H1 (cell line): ENCODE measurements at regions not wholly inside any gene's neighbourhood (a gene's known extent, or its start where the extent isn't known, plus 50 kb on each side); places are given as distances from the start of the nearest gene placed in this dataset.

ENCODE experiments used
- CTCF ChIA-PET: fragments of 300-600 bp; sonication (Branson Sonifier 250); formaldehyde crosslinking; loops from one replicate; lab custom pipeline; 2021; ENCODE audit not compliant: partially characterized antibody; lab: Charles Lee
- POLR2A ChIA-PET: fragments of 300-600 bp; sonication (Branson Sonifier 250); formaldehyde crosslinking; loops from one replicate; lab custom pipeline; 2021; ENCODE audit warnings: inconsistent platforms; ENCODE audit not compliant: partially characterized antibody; lab: Charles Lee
- DNase-seq, 2 experiments: peaks; one replicate each; pipeline versions ENCODE4 v3.0.0 to v3.0.0-alpha.2; 2010 to 2022; ENCODE audit warnings: low spot score in 2 of 2, low read depth in 1 of 2, mixed read lengths in 1 of 2
- FAIRE-seq: peaks from 2 replicates; lab custom pipeline; 2011; peaks lifted over from hg19 to GRCh38; lab: Jason Lieb, UNC
- H2AFZ ChIP-seq: 2 replicates; pipeline ENCODE4 v1.8.1; 2012; ENCODE audit warnings: low read length, inconsistent platforms
- H2AK5ac ChIP-seq: 2 replicates; pipeline ENCODE4 v1.6.1; 2013; ENCODE audit warnings: low read depth, low read length
- H2BK120ac ChIP-seq: replicated peaks from 2 replicates; pipeline ENCODE3; 2013; ENCODE audit warnings: low read depth, low read length, inconsistent platforms
- H2BK12ac ChIP-seq: 2 replicates; pipeline ENCODE4 v1.6.1; 2013; ENCODE audit warnings: low read depth, low read length
- H2BK15ac ChIP-seq: 2 replicates; pipeline ENCODE4 v1.6.1; 2013; ENCODE audit warnings: low read length
- H2BK20ac ChIP-seq: 2 replicates; pipeline ENCODE4 v1.6.1; 2013; ENCODE audit warnings: low read length
- H2BK5ac ChIP-seq: 2 replicates; pipeline ENCODE4 v1.6.1; 2013; ENCODE audit warnings: low read depth, low read length
- H3K14ac ChIP-seq: 2 replicates; pipeline ENCODE4 v1.6.1; 2013; ENCODE audit warnings: inconsistent platforms; ENCODE audit not compliant: insufficient read length
- H3K18ac ChIP-seq: 2 replicates; pipeline ENCODE4 v1.6.1; 2013; ENCODE audit warnings: low read length; ENCODE audit errors: extremely low read depth
- H3K23ac ChIP-seq: 2 replicates; pipeline ENCODE4 v1.6.1; 2013; ENCODE audit warnings: inconsistent platforms; ENCODE audit not compliant: insufficient read length
- H3K23me2 ChIP-seq: 2 replicates; pipeline ENCODE4 v1.6.1; 2013; ENCODE audit warnings: low read depth, low read length
- H3K27ac ChIP-seq: 2 replicates; pipeline ENCODE4 v1.6.1; 2011; ENCODE audit warnings: low read depth, low read length, inconsistent platforms
- H3K27me3 ChIP-seq, 4 experiments: replicated peaks in 1 of 4; 1 replicate in 1 of 4; 2 replicates in 3 of 4; pipeline versions ENCODE4 v1.6.1 to v1.8.1; 2011 to 2013; ENCODE audit warnings: low read length in 3 of 4, mild to moderate bottlenecking in 3 of 4, inconsistent platforms in 2 of 4, mixed read lengths in 2 of 4, moderate library complexity in 1 of 4; ENCODE audit not compliant: control insufficient read depth in 3 of 4, insufficient read depth in 3 of 4; ENCODE audit errors: extremely low read depth in 1 of 4
- H3K36me3 ChIP-seq, 4 experiments: 2 replicates each; pipeline versions ENCODE4 v1.6.1 to v1.8.1; 2011 to 2013; ENCODE audit warnings: mild to moderate bottlenecking in 4 of 4, low read length in 3 of 4, moderate library complexity in 2 of 4, control low read depth in 1 of 4, inconsistent platforms in 1 of 4; ENCODE audit not compliant: insufficient read depth in 4 of 4, control insufficient read depth in 2 of 4
- H3K4ac ChIP-seq: replicated peaks from 2 replicates; pipeline ENCODE3; 2013; ENCODE audit warnings: low read length, low read depth, mixed read lengths, inconsistent platforms; ENCODE audit not compliant: insufficient read length
- H3K4me1 ChIP-seq, 4 experiments: replicated peaks in 1 of 4; 1 replicate in 1 of 4; 2 replicates in 3 of 4; pipeline versions ENCODE4 v1.6.1 to v1.8.1; 2011 to 2013; ENCODE audit warnings: low read length in 3 of 4, inconsistent platforms in 2 of 4, mixed read lengths in 1 of 4; ENCODE audit not compliant: insufficient read depth in 4 of 4, control insufficient read depth in 3 of 4
- H3K4me2 ChIP-seq, 2 experiments: 2 replicates each; pipeline versions ENCODE4 v1.6.1 to v1.8.1; 2011 to 2013; ENCODE audit warnings: low read depth in 2 of 2, low read length in 2 of 2, control low read depth in 1 of 2, inconsistent platforms in 1 of 2, mild to moderate bottlenecking in 1 of 2; ENCODE audit not compliant: insufficient read depth in 1 of 2
- H3K4me3 ChIP-seq, 4 experiments: fragments of 200-600, 300-600 bp in 1 of 4; sonication (generic), shearing (Covaris generic), sonication (Bioruptor Twin) in 1 of 4; 2 replicates each; pipeline versions ENCODE4 v1.5.1 to v1.8.1; 2011 to 2016; ENCODE audit warnings: low read length in 4 of 4, low read depth in 3 of 4, control low read depth in 2 of 4, inconsistent platforms in 2 of 4, mild to moderate bottlenecking in 2 of 4, mixed read lengths in 1 of 4, moderate library complexity in 1 of 4; ENCODE audit not compliant: insufficient read depth in 2 of 4; ENCODE audit errors: extremely low read depth in 1 of 4
- H3K56ac ChIP-seq: replicated peaks from 2 replicates; pipeline ENCODE3; 2013; ENCODE audit warnings: low read depth, mild to moderate bottlenecking, mixed read lengths, low read length, inconsistent platforms; ENCODE audit not compliant: insufficient read length
- H3K79me1 ChIP-seq: 2 replicates; pipeline ENCODE4 v1.6.1; 2013; ENCODE audit warnings: low read depth, low read length, control low read depth
- H3K79me2 ChIP-seq, 2 experiments: 2 replicates each; pipeline versions ENCODE4 v1.6.1 to v1.8.1; 2012 to 2013; ENCODE audit warnings: low read length in 2 of 2, mild to moderate bottlenecking in 2 of 2, inconsistent platforms in 1 of 2; ENCODE audit not compliant: insufficient read depth in 2 of 2, control insufficient read depth in 1 of 2
- H3K9ac ChIP-seq, 4 experiments: replicated peaks in 1 of 4; 1 replicate in 1 of 4; 2 replicates in 3 of 4; pipeline versions ENCODE4 v1.6.1 to v1.8.1; 2011 to 2013; ENCODE audit warnings: low read depth in 3 of 4, low read length in 3 of 4, control low read depth in 2 of 4, mild to moderate bottlenecking in 2 of 4, moderate library complexity in 2 of 4, inconsistent platforms in 1 of 4; ENCODE audit errors: extremely low read depth in 1 of 4
- H3K9me3 ChIP-seq, 2 experiments: 2 replicates each; pipeline versions ENCODE4 v1.6.1 to v1.8.1; 2012 to 2013; ENCODE audit warnings: mild to moderate bottlenecking in 2 of 2, moderate library complexity in 2 of 2, control low read depth in 1 of 2, inconsistent platforms in 1 of 2, low read depth in 1 of 2, low read length in 1 of 2, mixed read lengths in 1 of 2; ENCODE audit not compliant: insufficient read depth in 2 of 2
- H4K20me1 ChIP-seq, 2 experiments: replicated peaks in 1 of 2; 2 replicates each; pipeline versions ENCODE3 to v1.8.1; 2011 to 2013; ENCODE audit warnings: inconsistent platforms in 2 of 2, low read length in 2 of 2, mild to moderate bottlenecking in 1 of 2; ENCODE audit not compliant: insufficient read depth in 2 of 2, control insufficient read depth in 1 of 2
- H4K5ac ChIP-seq: 2 replicates; pipeline ENCODE4 v1.6.1; 2013; ENCODE audit warnings: low read length, low read depth, mixed read lengths, inconsistent platforms; ENCODE audit not compliant: insufficient read length
- H4K8ac ChIP-seq: 2 replicates; pipeline ENCODE4 v1.8.0; 2013; ENCODE audit warnings: mild to moderate bottlenecking, moderate library complexity, low read length, inconsistent platforms; ENCODE audit not compliant: insufficient read depth; ENCODE audit errors: extremely low read depth
- H4K91ac ChIP-seq: replicated peaks from 2 replicates; pipeline ENCODE3; 2013; ENCODE audit warnings: low read length, mixed read lengths, inconsistent platforms; ENCODE audit not compliant: insufficient read length
- BRCA1 ChIP-seq: IDR thresholded peaks from 2 replicates; pipeline ENCODE4 v1.6.1; 2012; ENCODE audit warnings: low read depth, low read length, improper control_type of control experiment
- CHD2 ChIP-seq: IDR thresholded peaks from 2 replicates; pipeline ENCODE4 v1.6.1; 2012; ENCODE audit warnings: low read length, improper control_type of control experiment
- GABPA ChIP-seq: IDR thresholded peaks from 2 replicates; pipeline ENCODE4 v1.6.1; 2011; ENCODE audit warnings: mild to moderate bottlenecking, low read length, moderate library complexity, borderline replicate concordance; ENCODE audit not compliant: insufficient read depth
- KDM1A ChIP-seq: fragments of 200-600, 300-600 bp; sonication (generic); IDR thresholded peaks from 2 replicates; pipeline ENCODE4 v1.7.1; 2016; ENCODE audit warnings: mild to moderate bottlenecking, low read length, borderline replicate concordance
- KDM5A ChIP-seq: fragments of 200-600 bp; IDR thresholded peaks from 2 replicates; pipeline ENCODE4 v1.7.1; 2012; ENCODE audit warnings: mild to moderate bottlenecking, low read length, inconsistent platforms, mixed read lengths
- MAFK ChIP-seq: IDR thresholded peaks from 2 replicates; pipeline ENCODE4 v1.6.1; 2012; ENCODE audit warnings: low read depth, mild to moderate bottlenecking, improper control_type of control experiment, low read length
- MAX ChIP-seq: IDR thresholded peaks from 2 replicates; pipeline ENCODE4 v1.6.1; 2012; ENCODE audit warnings: inconsistent platforms
- POLR2A ChIP-seq, 2 experiments: IDR thresholded peaks; 1 replicate in 1 of 2; 2 replicates in 1 of 2; pipeline ENCODE4 v1.6.1; 2011; ENCODE audit warnings: low read depth in 2 of 2, low read length in 2 of 2, mild to moderate bottlenecking in 2 of 2; ENCODE audit errors: control extremely low read depth in 1 of 2
- RNF2 ChIP-seq: fragments of 200-900, 300-1000 bp; sonication (generic); IDR thresholded peaks from 2 replicates; pipeline ENCODE4 v1.7.1; 2016; ENCODE audit warnings: borderline replicate concordance, low read depth, mild to moderate bottlenecking, antibody characterized with exemption, low read length; ENCODE audit not compliant: poor library complexity, severe bottlenecking; ENCODE audit errors: missing control alignments
- SIN3A ChIP-seq, 2 experiments: IDR thresholded peaks in 1 of 2; conservative IDR thresholded peaks in 1 of 2; 2 replicates each; pipeline ENCODE4 v1.6.1; 2011 to 2012; ENCODE audit warnings: low read length in 2 of 2, improper control_type of control experiment in 1 of 2, low read depth in 1 of 2, mild to moderate bottlenecking in 1 of 2
- SIRT6 ChIP-seq: IDR thresholded peaks from one replicate; pipeline ENCODE4 v1.7.1; 2012; ENCODE audit warnings: low read length, inconsistent platforms
- SIX5 ChIP-seq: IDR thresholded peaks from 2 replicates; pipeline ENCODE4 v1.6.1; 2011; ENCODE audit warnings: mild to moderate bottlenecking, low read depth, low read length
- TAF1 ChIP-seq: IDR thresholded peaks from 2 replicates; pipeline ENCODE4 v1.6.1; 2011; ENCODE audit warnings: mild to moderate bottlenecking, low read depth, low read length
- TAF7 ChIP-seq: optimal IDR thresholded peaks from 2 replicates; pipeline ENCODE3; 2011; ENCODE audit warnings: low read depth, mild to moderate bottlenecking, inconsistent platforms, low read length, moderate library complexity, borderline replicate concordance
- WGBS, 2 experiments: shearing (Covaris generic) in 1 of 2; methylation state at CpG; one replicate each; pipeline versions ENCODE4 v1.1.6 to v1.1.7; 2013 to 2015; ENCODE audit warnings: low lambda C conversion rate in 2 of 2, mixed read lengths in 2 of 2, inconsistent platforms in 1 of 2, low coverage in 1 of 2, missing lambda C conversion rate in 1 of 2; ENCODE audit not compliant: insufficient replicate concordance in 2 of 2, insufficient coverage in 1 of 2, insufficient read length in 1 of 2; ENCODE audit errors: extremely low coverage in 1 of 2, missing lambda C conversion rate in 1 of 2; 5-methylcytosine and 5-hydroxymethylcytosine counted together

GRCh38 chr6:106832766-106833510, 141.6 kb downstream of the CD24 start:
- Histone ChIP-seq H3K9ac (no peak overlapping the region), H2BK20ac (no peak overlapping the region), H3K14ac (no peak overlapping the region), H3K79me2 (no peaks in the 10 kb centered on the region), H2BK120ac (no peak overlapping the region), H2BK5ac (no peak overlapping the region), H3K79me1 (no peaks in the 10 kb centered on the region), H4K8ac (no peak overlapping the region), H2AFZ (no peak overlapping the region; the same call in 1 of the 2 replicates), H3K4me1 (no peaks in the 10 kb centered on the region), H3K9me3 (peaks cover 0 to 4% of the 10 kb centered on the region in 2 experiments; a peak in 1 of 4 replicates), H3K4me2 (no peak overlapping the region), H2BK12ac (no peak overlapping the region), H3K36me3 (no peaks in the 10 kb centered on the region; a peak in 2 of 8 replicates), H4K91ac (no peak overlapping the region), H3K23me2 (no peaks in the 10 kb centered on the region), H3K27ac (no peak overlapping the region), H3K56ac (no peak overlapping the region), H4K5ac (no peak overlapping the region), H3K4me3 (no peak overlapping the region), H3K27me3 (no peaks in the 10 kb centered on the region), H3K4ac (no peak overlapping the region), H2AK5ac (no peak overlapping the region), H3K23ac (no peak overlapping the region), H4K20me1 (no peaks in the 10 kb centered on the region), H3K18ac (no peak overlapping the region), H2BK15ac (no peak overlapping the region)
- TF ChIP-seq KDM5A, result no peak
- TF ChIP-seq RNF2, result no peak
- TF ChIP-seq CHD2, result no peak
- TF ChIP-seq MAX, result no peak
- TF ChIP-seq SIN3A (conservative IDR thresholded peaks at IDR 0.05 in 1 of 2, IDR thresholded peaks at IDR 0.05 in 1 of 2; ENCODE audit: low read depth in 1 of 2, low read length in 2 of 2), result no peak
- TF ChIP-seq BRCA1, result no peak
- no peak for TF ChIP-seq TAF7
- TF ChIP-seq SIX5, result no peak
- no peak for TF ChIP-seq GABPA
- TF ChIP-seq TAF1, result no peak
- no peak for TF ChIP-seq POLR2A (IDR thresholded peaks at IDR 0.05; ENCODE audit: control extremely low read depth in 1 of 2, low read depth in 2 of 2, low read length in 2 of 2)
- TF ChIP-seq MAFK, result no peak
- TF ChIP-seq KDM1A, result no peak
- no peak for TF ChIP-seq SIRT6
- 84% methylated on average over 6 of the region's 6 CpGs; no CpG with 5 or more reads in 1 of the 2 experiments for WGBS, 2 experiments
- POLR2A ChIA-PET, result no interaction called here
- CTCF ChIA-PET, result no interaction called here
- DNase-seq (no peak), FAIRE-seq (no peak)
